H9 (cell line): ENCODE measurements at regions not wholly inside any gene's neighbourhood (a gene's known extent, or its start where the extent isn't known, plus 50 kb on each side); places are given as distances from the start of the nearest gene placed in this dataset.

ENCODE experiments used
- DNase-seq: peaks from one replicate; pipeline ENCODE4 v3.0.0-alpha.2; 2017
- H2AFZ ChIP-seq: one replicate; pipeline ENCODE4 v1.6.1; 2013; ENCODE audit warnings: mild to moderate bottlenecking, low read length, control low read depth, moderate library complexity
- H2AK5ac ChIP-seq: 2 replicates; pipeline ENCODE4 v1.6.1; 2013; ENCODE audit warnings: low read length, control low read depth, mixed read lengths; ENCODE audit not compliant: insufficient read length
- H2BK120ac ChIP-seq: one replicate; pipeline ENCODE4 v1.6.1; 2013; ENCODE audit warnings: low read depth, mild to moderate bottlenecking, low read length, control low read depth, inconsistent platforms; ENCODE audit not compliant: poor library complexity, severe bottlenecking
- H2BK12ac ChIP-seq: 2 replicates; pipeline ENCODE4 v1.6.1; 2013; ENCODE audit warnings: low read length, control low read depth, mixed read lengths, low read depth; ENCODE audit not compliant: insufficient read length
- H2BK15ac ChIP-seq: 2 replicates; pipeline ENCODE4 v1.6.1; 2013; ENCODE audit warnings: low read depth, low read length, control low read depth
- H2BK20ac ChIP-seq: one replicate; pipeline ENCODE4 v1.6.1; 2013; ENCODE audit warnings: low read depth, mild to moderate bottlenecking, low read length, control low read depth, inconsistent platforms; ENCODE audit not compliant: poor library complexity, severe bottlenecking
- H2BK5ac ChIP-seq: 2 replicates; pipeline ENCODE4 v1.6.1; 2013; ENCODE audit warnings: low read length, control low read depth, mixed read lengths; ENCODE audit not compliant: insufficient read length
- H3K14ac ChIP-seq: 2 replicates; pipeline ENCODE4 v1.6.1; 2013; ENCODE audit warnings: low read length, control low read depth; ENCODE audit not compliant: insufficient read depth
- H3K18ac ChIP-seq: 2 replicates; pipeline ENCODE4 v1.6.1; 2013; ENCODE audit warnings: low read depth, mild to moderate bottlenecking, mixed read lengths, low read length, control low read depth; ENCODE audit not compliant: insufficient read length
- H3K23ac ChIP-seq: 2 replicates; pipeline ENCODE4 v1.6.1; 2013; ENCODE audit warnings: low read length, control low read depth, mixed read lengths, low read depth; ENCODE audit not compliant: insufficient read length
- H3K23me2 ChIP-seq: 2 replicates; pipeline ENCODE4 v1.6.1; 2013; ENCODE audit warnings: low read depth, mild to moderate bottlenecking, mixed read lengths, low read length, control low read depth; ENCODE audit not compliant: insufficient read length, poor library complexity, severe bottlenecking
- H3K27ac ChIP-seq: 2 replicates; pipeline ENCODE4 v1.5.1; 2013; ENCODE audit warnings: low read length, control low read depth, mixed read lengths, low read depth; ENCODE audit not compliant: insufficient read length
- H3K27me3 ChIP-seq: 2 replicates; pipeline ENCODE4 v1.6.1; 2013; ENCODE audit warnings: low read length, control low read depth, inconsistent platforms; ENCODE audit not compliant: insufficient read depth
- H3K4ac ChIP-seq: 2 replicates; pipeline ENCODE4 v1.6.1; 2013; ENCODE audit warnings: low read depth, mild to moderate bottlenecking, control low read depth, inconsistent platforms, low read length, moderate library complexity
- H3K4me1 ChIP-seq: 2 replicates; pipeline ENCODE4 v1.6.1; 2013; ENCODE audit warnings: low read length, control low read depth, inconsistent platforms; ENCODE audit not compliant: insufficient read depth
- H3K4me2 ChIP-seq: 2 replicates; pipeline ENCODE4 v1.6.1; 2013; ENCODE audit warnings: low read length, control low read depth, mixed read lengths; ENCODE audit not compliant: insufficient read length, insufficient read depth
- H3K56ac ChIP-seq: 2 replicates; pipeline ENCODE4 v1.6.1; 2013; ENCODE audit warnings: low read depth, mild to moderate bottlenecking, mixed read lengths, low read length, control low read depth; ENCODE audit not compliant: insufficient read length
- H3K79me1 ChIP-seq: 2 replicates; pipeline ENCODE4 v1.6.1; 2013; ENCODE audit warnings: low read depth, mild to moderate bottlenecking, moderate library complexity, low read length, control low read depth, inconsistent platforms; ENCODE audit not compliant: insufficient read depth, poor library complexity, severe bottlenecking
- H3K79me2 ChIP-seq: 2 replicates; pipeline ENCODE4 v1.6.1; 2013; ENCODE audit warnings: low read length, control low read depth, inconsistent platforms; ENCODE audit not compliant: insufficient read depth
- H3K9ac ChIP-seq: 2 replicates; pipeline ENCODE4 v1.6.1; 2013; ENCODE audit warnings: low read length, control low read depth, mixed read lengths; ENCODE audit not compliant: insufficient read length; ENCODE audit errors: extremely low read depth
- H3K9me3 ChIP-seq: one replicate; pipeline ENCODE4 v1.6.1; 2013; ENCODE audit warnings: low read depth, low read length, inconsistent platforms; ENCODE audit not compliant: control insufficient read depth
- H3T11ph ChIP-seq: one replicate; pipeline ENCODE4 v1.6.1; 2013; ENCODE audit warnings: mild to moderate bottlenecking, low read length, control low read depth, inconsistent platforms
- H4K20me1 ChIP-seq: one replicate; pipeline ENCODE4 v1.6.1; 2013; ENCODE audit not compliant: control insufficient read depth, insufficient read length, insufficient read depth
- H4K5ac ChIP-seq: 2 replicates; pipeline ENCODE4 v1.6.1; 2013; ENCODE audit warnings: low read depth, mild to moderate bottlenecking, mixed read lengths, low read length, control low read depth; ENCODE audit not compliant: insufficient read length
- H4K8ac ChIP-seq: replicated peaks from 2 replicates; pipeline ENCODE4 v1.6.1; 2013; ENCODE audit warnings: low read length, control low read depth, mixed read lengths, low read depth; ENCODE audit not compliant: insufficient read length
- H4K91ac ChIP-seq: 2 replicates; pipeline ENCODE4 v1.6.1; 2013; ENCODE audit warnings: low read depth, mild to moderate bottlenecking, moderate library complexity, mixed read lengths, low read length, control low read depth; ENCODE audit not compliant: insufficient read length
- H3K27ac Mint-ChIP-seq, 3 experiments: 2 replicates in 2 of 3; 3 replicates in 1 of 3; pipeline ENCODE4 v1.8.0; 2020 to 2021; ENCODE audit warnings: mixed read lengths in 3 of 3, mild to moderate bottlenecking in 1 of 3, moderate library complexity in 1 of 3
- H3K27me3 Mint-ChIP-seq: 2 replicates; pipeline ENCODE4 v1.8.0; 2021; ENCODE audit warnings: low read depth, mild to moderate bottlenecking, moderate library complexity, mixed read lengths
- H3K36me3 Mint-ChIP-seq, 3 experiments: 2 replicates in 2 of 3; 3 replicates in 1 of 3; pipeline ENCODE4 v1.8.0; 2020 to 2021; ENCODE audit warnings: low read depth in 3 of 3, mixed read lengths in 3 of 3; ENCODE audit not compliant: insufficient read depth in 1 of 3
- H3K4me1 Mint-ChIP-seq, 2 experiments: 2 replicates each; pipeline ENCODE4 v1.8.0; 2020; ENCODE audit warnings: mixed read lengths in 2 of 2
- H3K4me3 Mint-ChIP-seq, 2 experiments: 2 replicates in 1 of 2; 3 replicates in 1 of 2; pipeline ENCODE4 v1.8.0; 2020 to 2021; ENCODE audit warnings: mild to moderate bottlenecking in 2 of 2, mixed read lengths in 2 of 2, moderate library complexity in 1 of 2
- H3K9me3 Mint-ChIP-seq, 2 experiments: 2 replicates in 1 of 2; 3 replicates in 1 of 2; pipeline ENCODE4 v1.8.0; 2020; ENCODE audit warnings: mild to moderate bottlenecking in 2 of 2, mixed read lengths in 2 of 2, moderate library complexity in 1 of 2
- WGBS: extraction: QIAGEN DNeasy Blood & Tissue Kit; methylation state at CpG from one replicate; pipeline ENCODE4 v1.1.7; 2013; ENCODE audit warnings: missing lambda C conversion rate, low lambda C conversion rate, mixed read lengths; ENCODE audit not compliant: insufficient read length; ENCODE audit errors: extremely low coverage; 5-methylcytosine and 5-hydroxymethylcytosine counted together
- TF ChIP-seq, protein P1 (sequence below): fragments of 200-600 bp; sonication (generic); conservative IDR thresholded peaks from 3 replicates; pipeline ENCODE4 v1.8.0; 2021; ENCODE audit warnings: antibody characterized with exemption, mild to moderate bottlenecking

DNA sequence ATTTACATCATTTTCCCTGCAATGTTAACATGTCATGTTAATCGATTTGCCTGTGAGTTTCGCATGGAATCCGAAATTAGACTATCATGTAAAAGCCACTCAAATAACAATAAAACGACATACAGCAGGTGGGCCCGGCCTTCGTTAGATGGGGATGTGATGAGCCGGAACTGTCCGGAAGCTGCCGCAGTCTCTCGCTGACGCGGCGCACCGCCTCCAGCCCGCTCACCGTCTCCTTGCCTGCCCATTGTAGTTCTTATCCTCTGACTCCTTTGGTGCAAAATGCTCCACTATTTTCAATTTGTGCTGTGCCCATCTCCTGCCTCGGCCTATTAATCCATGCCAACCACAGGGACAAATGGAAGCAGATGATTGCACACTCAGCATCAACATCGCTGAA, 877.5 kb upstream of the TENM3 start:
- no peaks in the 10 kb centered on the region for H3K27me3 ChIP-seq
- no peaks in the 10 kb centered on the region; the same call in 1 of the 2 replicates for H3K4me1 ChIP-seq
- no CpG with 5 or more reads among the region's 18 CpGs for WGBS
- no peak overlapping the region for H3K14ac ChIP-seq
- no peak overlapping the region for H3T11ph ChIP-seq
- H2AK5ac ChIP-seq: no peak overlapping the region
- H3K27ac Mint-ChIP-seq: no peak overlapping the region
- H3K4me2 ChIP-seq: no peak overlapping the region
- H4K91ac ChIP-seq: no peak overlapping the region
- no peaks in the 10 kb centered on the region for H3K9me3 Mint-ChIP-seq
- no peaks in the 10 kb centered on the region for H3K36me3 Mint-ChIP-seq
- H2BK120ac ChIP-seq: no peak overlapping the region
- H4K5ac ChIP-seq: no peak overlapping the region
- no peak overlapping the region for H3K23ac ChIP-seq
- H3K9ac ChIP-seq: no peak overlapping the region
- H3K4me3 Mint-ChIP-seq: no peak overlapping the region
- H2BK15ac ChIP-seq: no peak overlapping the region
- H2AFZ ChIP-seq: no peak overlapping the region
- H3K56ac ChIP-seq: no peak overlapping the region
- H2BK12ac ChIP-seq: no peak overlapping the region
- DNase-seq: no peak
- H3K23me2 ChIP-seq: no peaks in the 10 kb centered on the region
- H3K4ac ChIP-seq: no peak overlapping the region
- no peaks in the 10 kb centered on the region for H3K79me1 ChIP-seq
- H3K27ac ChIP-seq: no peak overlapping the region
- H2BK20ac ChIP-seq: no peak overlapping the region
- H3K79me2 ChIP-seq: no peaks in the 10 kb centered on the region
- H3K4me1 Mint-ChIP-seq: peaks cover 13 to 14% of the 10 kb centered on the region in 2 experiments
- H3K27me3 Mint-ChIP-seq: no peaks in the 10 kb centered on the region
- no peak overlapping the region for H2BK5ac ChIP-seq
- no peak overlapping the region for H4K8ac ChIP-seq
- H3K9me3 ChIP-seq: no peaks in the 10 kb centered on the region
- H3K18ac ChIP-seq: no peak overlapping the region
- no peaks in the 10 kb centered on the region for H4K20me1 ChIP-seq
- TF ChIP-seq, protein P1, sequence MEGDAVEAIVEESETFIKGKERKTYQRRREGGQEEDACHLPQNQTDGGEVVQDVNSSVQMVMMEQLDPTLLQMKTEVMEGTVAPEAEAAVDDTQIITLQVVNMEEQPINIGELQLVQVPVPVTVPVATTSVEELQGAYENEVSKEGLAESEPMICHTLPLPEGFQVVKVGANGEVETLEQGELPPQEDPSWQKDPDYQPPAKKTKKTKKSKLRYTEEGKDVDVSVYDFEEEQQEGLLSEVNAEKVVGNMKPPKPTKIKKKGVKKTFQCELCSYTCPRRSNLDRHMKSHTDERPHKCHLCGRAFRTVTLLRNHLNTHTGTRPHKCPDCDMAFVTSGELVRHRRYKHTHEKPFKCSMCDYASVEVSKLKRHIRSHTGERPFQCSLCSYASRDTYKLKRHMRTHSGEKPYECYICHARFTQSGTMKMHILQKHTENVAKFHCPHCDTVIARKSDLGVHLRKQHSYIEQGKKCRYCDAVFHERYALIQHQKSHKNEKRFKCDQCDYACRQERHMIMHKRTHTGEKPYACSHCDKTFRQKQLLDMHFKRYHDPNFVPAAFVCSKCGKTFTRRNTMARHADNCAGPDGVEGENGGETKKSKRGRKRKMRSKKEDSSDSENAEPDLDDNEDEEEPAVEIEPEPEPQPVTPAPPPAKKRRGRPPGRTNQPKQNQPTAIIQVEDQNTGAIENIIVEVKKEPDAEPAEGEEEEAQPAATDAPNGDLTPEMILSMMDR: no peak
